ENCODE measurements at regions not wholly inside any gene's neighbourhood (a gene's known extent, or its start where the extent isn't known, plus 50 kb on each side); places are given as distances from the start of the nearest gene placed in this dataset.

- no peak for DNase-seq (ENCODE audit: low spot score)
- intact Hi-C loops (cut with DNase I) = no loop called here
Observed at GRCh38 chr3:102593812-102594602, 159.2 kb downstream of the ZPLD1 start.

GRCh38 chr3:102595057-102595456, 160.2 kb downstream of the ZPLD1 start:
- intact Hi-C loops (cut with DNase I) = no loop called here
- DNase-seq (ENCODE audit: low spot score) = no peak

DNA sequence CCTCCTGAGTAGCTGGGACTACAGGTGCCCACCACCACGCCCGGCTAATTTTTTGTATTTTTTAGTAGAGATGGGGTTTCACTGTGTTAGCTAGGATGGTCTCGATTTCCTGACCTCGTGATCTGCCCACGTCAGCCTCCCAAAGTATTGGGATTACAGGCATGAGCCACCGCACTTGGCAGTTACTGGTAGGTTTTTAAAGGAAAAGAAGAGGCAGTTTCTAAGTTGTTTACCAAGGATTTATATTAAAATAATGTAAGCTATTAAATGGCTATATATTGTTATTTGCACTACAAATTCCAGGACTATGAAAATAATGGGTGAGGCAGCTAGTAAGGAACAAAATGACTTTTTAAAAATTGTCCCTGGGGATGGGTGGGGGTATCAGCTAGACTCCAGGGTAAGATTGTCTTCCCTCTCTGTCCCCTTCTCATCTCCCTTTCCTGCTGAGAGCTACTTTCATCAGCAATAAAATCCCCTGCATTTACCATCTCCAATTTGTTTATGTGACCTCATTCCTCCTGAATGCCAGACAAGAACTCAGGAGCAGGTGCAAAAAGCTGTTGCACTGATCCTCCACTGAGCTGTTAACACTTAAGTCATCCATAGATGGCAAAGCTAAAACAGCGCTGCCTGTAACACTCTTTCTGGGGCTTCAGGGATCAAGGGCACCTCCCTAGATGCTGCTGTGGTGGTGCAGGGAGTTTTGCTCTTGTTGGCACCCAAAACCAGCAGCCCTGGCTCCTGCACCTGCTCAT, 165.2 kb downstream of the ZPLD1 start:
- intact Hi-C loops (cut with DNase I) = no loop called here
- no peak for DNase-seq (ENCODE audit: low spot score)

- intact Hi-C loops (cut with DNase I) = no loop called here
- no peak for DNase-seq (ENCODE audit: low spot score)
Observed at GRCh38 chr3:102605153-102605552, 170.3 kb downstream of the ZPLD1 start.

- DNase-seq (ENCODE audit: low spot score) = no peak
- intact Hi-C loops (cut with DNase I) = no loop called here
Observed at GRCh38 chr3:102608875-102609274, 174.1 kb downstream of the ZPLD1 start.

DNA sequence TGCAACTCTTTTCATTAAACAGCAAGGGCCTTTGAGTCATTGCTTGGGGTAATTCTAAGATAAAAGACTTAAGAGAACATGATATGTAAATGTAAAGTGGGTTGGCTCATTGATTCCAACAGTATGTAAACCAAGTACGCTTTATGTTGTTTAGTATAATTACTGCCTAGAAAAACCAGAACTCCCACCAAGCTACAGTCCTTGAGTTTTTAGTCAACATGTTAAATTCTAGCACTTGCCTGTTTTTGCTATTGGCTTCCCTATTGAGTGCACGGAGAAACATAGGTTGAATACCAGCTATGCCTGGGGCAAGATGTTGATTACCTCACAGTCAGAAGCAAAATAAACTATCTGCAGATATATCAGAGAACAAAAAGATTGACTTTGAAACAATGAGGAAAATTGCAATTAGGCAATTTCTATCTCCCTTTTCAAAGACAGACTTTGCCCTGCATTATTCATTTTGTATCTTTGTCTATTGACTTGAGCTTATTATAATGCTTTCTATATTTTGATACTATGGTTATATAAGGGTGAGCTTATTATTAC, 179.3 kb downstream of the ZPLD1 start:
- DNase-seq (ENCODE audit: low spot score) = no peak
- intact Hi-C loops (cut with DNase I) = no loop called here

DNA sequence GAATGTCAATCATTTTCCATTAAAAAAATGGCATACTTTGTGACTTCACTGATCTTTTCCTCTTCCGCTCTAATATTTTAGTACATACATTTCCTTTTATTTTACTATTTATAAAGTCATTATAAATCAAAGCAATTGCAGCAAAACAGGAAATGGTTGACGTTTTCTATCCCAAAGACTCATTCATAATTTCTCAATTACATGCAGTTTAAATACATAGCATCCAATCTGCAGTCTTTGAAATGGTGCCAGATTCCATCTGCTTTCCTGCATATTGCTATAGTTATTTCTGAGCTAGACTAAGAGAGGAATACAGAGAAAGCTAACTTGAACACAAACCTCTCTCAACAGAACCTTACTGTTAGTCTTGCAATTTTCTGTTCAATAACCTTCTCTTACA, 179.8 kb downstream of the ZPLD1 start:
- no peak for DNase-seq (ENCODE audit: low spot score)
- intact Hi-C loops (cut with DNase I) = no loop called here

- intact Hi-C loops (cut with DNase I) = no loop called here
- DNase-seq (ENCODE audit: low spot score) = no peak
Observed at GRCh38 chr3:102617381-102617780, 182.6 kb downstream of the ZPLD1 start.

GRCh38 chr3:102619361-102619760, 184.5 kb downstream of the ZPLD1 start:
- no peak for DNase-seq (ENCODE audit: low spot score)

DNA sequence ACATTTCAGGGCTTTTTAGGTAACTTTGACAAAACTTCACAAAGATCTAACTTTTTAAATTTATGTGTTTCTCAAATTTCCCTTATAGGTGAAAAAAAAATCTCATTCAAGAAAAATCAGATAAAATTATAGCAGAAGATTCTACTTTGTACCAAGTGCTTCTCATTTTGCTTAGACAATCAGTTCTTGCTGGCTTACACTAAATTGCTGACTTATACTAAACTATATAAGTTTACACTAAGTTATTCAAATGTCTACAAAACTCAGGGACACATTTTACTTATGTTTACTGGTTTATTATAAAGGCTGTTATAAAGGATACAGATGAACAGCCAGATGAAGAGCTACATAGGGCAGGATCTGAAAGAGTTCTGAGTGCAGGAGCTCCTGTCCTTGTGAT, 195.1 kb downstream of the ZPLD1 start:
- intact Hi-C loops (cut with DNase I) = no loop called here
- no peak for DNase-seq (ENCODE audit: low spot score)

More at GRCh38 chr3:102619361-102619760, 184.5 kb downstream of the ZPLD1 start:
- intact Hi-C loops (cut with DNase I) = no loop called here

- intact Hi-C loops (cut with DNase I) = no loop called here
- no peak for DNase-seq (ENCODE audit: low spot score)
Observed at GRCh38 chr3:102630531-102630930, 195.7 kb downstream of the ZPLD1 start.

DNA sequence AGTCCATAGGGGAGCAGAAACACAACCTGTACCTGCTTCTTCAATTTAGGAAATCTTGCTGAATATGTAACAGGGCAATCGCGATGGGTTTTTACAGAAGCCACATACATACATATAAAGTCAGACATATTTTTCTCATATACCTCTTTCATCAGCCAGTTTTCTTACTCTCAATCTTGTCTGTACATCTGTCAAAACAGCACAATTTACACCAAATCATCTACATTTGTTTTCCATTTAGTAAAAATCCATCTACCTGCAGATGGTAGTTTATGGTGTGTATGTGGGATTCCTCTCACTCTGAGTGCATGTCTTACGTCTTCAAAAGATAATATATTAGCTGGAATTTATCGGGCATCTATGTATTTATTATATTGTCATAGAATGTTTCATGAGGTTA, 208.7 kb downstream of the ZPLD1 start:
- intact Hi-C loops (cut with DNase I) = no loop called here

DNA sequence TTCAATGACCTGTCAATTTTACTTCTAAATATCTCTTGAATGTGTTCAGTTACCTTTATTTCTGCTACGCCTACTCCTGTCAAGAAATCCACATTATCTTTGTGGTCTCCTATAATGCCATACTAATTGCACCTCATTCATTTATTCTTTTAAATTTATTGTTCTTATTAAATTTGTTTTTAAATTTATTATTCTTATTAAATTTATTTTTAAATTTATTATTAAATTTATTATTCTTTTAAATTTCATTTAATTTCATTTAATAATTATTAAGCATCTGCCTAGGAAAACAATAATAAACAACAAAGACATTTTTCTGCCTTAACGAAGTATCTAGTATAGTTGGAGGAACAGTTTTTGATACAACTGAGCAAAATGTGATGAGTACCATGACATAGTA, 211.7 kb downstream of the ZPLD1 start:
- DNase-seq (ENCODE audit: low spot score) = no peak
- intact Hi-C loops (cut with DNase I) = no loop called here

More for the DNA sequence above, 208.7 kb downstream of the ZPLD1 start:
- DNase-seq (ENCODE audit: low spot score) = no peak

- no peak for DNase-seq (ENCODE audit: low spot score)
Observed at GRCh38 chr3:102660653-102661052, 225.8 kb downstream of the ZPLD1 start.

DNA sequence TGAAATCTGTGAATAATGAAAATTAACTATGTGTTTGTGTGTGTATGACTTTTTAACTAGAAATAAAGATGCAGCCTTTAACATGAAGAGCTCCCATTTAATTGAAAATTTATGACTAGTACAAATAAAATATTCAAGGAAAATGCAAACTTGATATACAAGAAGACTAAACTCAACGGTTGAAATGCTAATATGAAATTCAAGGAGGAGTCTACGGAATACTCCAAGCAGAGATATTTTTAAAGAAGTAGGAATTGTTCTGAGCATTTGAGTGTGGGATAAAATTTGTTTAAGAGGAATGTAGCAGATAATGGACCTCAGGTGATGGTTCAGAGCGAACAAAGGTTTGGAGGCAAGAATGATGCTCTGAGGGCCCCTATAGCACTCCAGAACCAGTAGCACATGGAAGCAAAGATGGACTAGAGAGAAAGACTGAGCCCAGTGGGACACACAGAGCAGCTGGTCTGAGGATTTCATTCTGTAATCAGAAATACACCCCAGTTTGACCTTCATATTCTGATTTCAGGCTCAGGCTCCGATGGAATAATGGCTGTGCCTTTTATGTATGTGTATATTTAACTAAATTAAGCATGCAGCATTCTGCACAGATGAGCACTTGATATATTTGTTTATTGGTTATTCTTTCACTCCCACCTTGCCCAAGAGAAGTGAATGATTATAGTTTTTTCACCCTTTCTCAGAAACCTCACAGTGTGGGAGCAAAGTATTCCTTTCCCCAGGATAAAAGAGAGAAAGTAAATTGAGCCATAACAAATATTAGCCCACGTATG, 227.1 kb downstream of the ZPLD1 start:
- no peak for DNase-seq (ENCODE audit: low spot score)
- intact Hi-C loops (cut with DNase I) = no loop called here

More at GRCh38 chr3:102660653-102661052, 225.8 kb downstream of the ZPLD1 start:
- intact Hi-C loops (cut with DNase I) = no loop called here

GRCh38 chr3:102662498-102662772, 227.6 kb downstream of the ZPLD1 start:
- intact Hi-C loops (cut with DNase I) = no loop called here
- DNase-seq (ENCODE audit: low spot score) = no peak

GRCh38 chr3:102664126-102664525, 229.3 kb downstream of the ZPLD1 start:
- DNase-seq (ENCODE audit: low spot score) = no peak
- intact Hi-C loops (cut with DNase I) = no loop called here

GRCh38 chr3:102665183-102665582, 230.4 kb downstream of the ZPLD1 start:
- intact Hi-C loops (cut with DNase I) = no loop called here
- DNase-seq (ENCODE audit: low spot score) = no peak

DNA sequence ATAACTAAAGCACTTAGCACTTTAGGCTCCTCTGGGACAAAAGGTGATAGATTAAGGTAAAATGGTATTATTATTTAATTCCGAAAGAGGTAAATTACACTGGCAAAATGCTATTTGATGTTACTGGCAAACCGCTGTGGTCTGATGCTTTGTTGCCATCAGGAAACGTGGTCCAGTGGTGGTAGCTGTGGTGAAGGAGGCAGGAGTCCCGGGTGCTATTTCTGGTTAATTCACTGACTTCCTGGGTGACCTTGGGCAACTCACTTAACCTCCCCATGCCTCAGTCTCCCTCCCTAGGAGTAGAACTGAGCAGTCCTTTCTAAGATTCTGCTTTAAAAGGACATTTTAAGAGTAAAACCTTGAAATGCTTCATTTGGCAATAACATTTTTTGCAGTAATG, 233.4 kb downstream of the ZPLD1 start:
- intact Hi-C loops (cut with DNase I) = no loop called here

GRCh38 chr3:102670986-102671385, 236.2 kb downstream of the ZPLD1 start:
- intact Hi-C loops (cut with DNase I) = no loop called here
- DNase-seq (ENCODE audit: low spot score) = no peak

More for the DNA sequence above, 233.4 kb downstream of the ZPLD1 start:
- DNase-seq (ENCODE audit: low spot score) = no peak
